Upper lobe of left lung (tissue), 4 donors: ENCODE measurements at regions not wholly inside any gene's neighbourhood (a gene's known extent, or its start where the extent isn't known, plus 50 kb on each side); places are given as distances from the start of the nearest gene placed in this dataset.

Experiments
- CTCF ChIP-seq, 6 experiments: fragments of 450-650 bp in 4 of 6; fragments of 200-600 bp in 2 of 6; sonication (generic) in 2 of 6; IDR thresholded peaks; one replicate each; pipeline ENCODE4 v1.5.1; 2016 to 2019; ENCODE audit warnings: antibody characterized with exemption in 6 of 6
- EP300 ChIP-seq, 4 donors: sonication (generic); formaldehyde crosslinking; IDR thresholded peaks; one replicate each; pipeline ENCODE4 v1.5.1; 2017; ENCODE audit warnings: antibody characterized with exemption in 4 of 4, control low read depth in 2 of 4
- POLR2AphosphoS5 ChIP-seq, 2 donors: sonication (generic); formaldehyde crosslinking; IDR thresholded peaks; one replicate each; pipeline ENCODE4 v1.5.1; 2017; ENCODE audit warnings: antibody characterized with exemption in 2 of 2

DNA sequence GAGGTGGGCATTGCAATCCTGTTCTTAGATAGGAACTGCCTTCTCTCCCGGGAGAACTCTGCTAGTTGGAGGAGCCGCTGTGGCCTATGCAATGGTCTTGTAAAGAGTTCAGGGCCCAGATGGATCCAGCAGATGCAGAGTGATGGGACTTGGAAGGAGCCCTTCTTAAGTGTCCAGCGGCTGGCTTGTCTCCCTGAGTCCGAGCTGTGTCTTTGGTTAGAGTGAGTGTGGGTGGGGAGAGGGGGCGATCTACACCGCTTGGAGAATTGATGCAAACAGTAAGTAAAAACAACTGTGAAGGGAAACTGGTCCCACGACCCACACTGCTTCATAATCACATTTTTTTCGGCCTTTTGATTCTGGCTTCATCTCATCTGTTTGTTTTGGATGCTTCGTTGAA, 89.8 kb upstream of the CYRIA start:
- TF ChIP-seq CTCF (IDR thresholded peaks at IDR 0.05) (no peak), EP300 (IDR thresholded peaks at IDR 0.05) (no peak), POLR2AphosphoS5 (IDR thresholded peaks at IDR 0.05) (no peak)
